ENCODE measurements at regions not wholly inside any gene's neighbourhood (a gene's known extent, or its start where the extent isn't known, plus 50 kb on each side); places are given as distances from the start of the nearest gene placed in this dataset.

DNA sequence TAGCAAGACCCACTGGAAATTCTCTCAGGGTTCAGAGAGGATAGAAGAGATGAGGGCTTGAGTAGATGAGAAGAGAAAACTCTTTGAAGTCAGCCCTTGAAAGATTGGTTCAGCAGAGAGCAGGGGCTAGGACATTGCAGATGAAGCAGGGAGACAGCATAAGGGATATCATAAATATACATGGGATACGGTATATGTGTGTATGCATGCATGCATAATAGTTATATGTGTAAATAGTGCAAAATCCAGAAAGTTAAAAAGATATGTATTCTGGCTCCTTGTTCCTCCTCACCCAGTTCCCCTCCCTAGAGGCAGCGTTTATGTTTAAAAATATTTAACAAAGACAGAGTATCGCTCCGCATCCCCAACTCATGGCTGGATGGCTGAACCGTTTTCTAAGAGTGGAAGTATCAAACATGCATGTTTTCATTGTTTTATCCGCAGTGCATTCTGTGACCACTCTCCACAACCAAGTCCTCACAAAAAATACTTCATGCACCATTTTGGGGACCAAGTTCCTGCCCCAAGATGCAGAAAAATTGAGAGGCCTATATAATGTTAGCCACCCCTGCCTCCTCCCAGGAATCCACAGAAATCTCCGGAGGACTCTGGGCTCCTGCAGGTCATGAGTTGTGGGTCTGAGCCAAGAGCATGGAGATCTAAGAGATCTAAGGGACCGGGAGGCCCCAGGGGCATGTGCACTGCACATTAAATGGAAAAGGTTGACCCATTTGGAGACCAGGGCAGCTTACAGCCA is 119.5 kb downstream of the MTX3 start:
- DNase-seq (no peak), ATAC-seq (no peak)
- H3K27ac ChIP-seq = no peak overlapping the region
- H3K36me3 ChIP-seq = no peaks in the 10 kb centered on the region
- H3K4me3 ChIP-seq = no peak overlapping the region
- TF ChIP-seq, protein P1, sequence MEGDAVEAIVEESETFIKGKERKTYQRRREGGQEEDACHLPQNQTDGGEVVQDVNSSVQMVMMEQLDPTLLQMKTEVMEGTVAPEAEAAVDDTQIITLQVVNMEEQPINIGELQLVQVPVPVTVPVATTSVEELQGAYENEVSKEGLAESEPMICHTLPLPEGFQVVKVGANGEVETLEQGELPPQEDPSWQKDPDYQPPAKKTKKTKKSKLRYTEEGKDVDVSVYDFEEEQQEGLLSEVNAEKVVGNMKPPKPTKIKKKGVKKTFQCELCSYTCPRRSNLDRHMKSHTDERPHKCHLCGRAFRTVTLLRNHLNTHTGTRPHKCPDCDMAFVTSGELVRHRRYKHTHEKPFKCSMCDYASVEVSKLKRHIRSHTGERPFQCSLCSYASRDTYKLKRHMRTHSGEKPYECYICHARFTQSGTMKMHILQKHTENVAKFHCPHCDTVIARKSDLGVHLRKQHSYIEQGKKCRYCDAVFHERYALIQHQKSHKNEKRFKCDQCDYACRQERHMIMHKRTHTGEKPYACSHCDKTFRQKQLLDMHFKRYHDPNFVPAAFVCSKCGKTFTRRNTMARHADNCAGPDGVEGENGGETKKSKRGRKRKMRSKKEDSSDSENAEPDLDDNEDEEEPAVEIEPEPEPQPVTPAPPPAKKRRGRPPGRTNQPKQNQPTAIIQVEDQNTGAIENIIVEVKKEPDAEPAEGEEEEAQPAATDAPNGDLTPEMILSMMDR (IDR thresholded peaks at IDR 0.05) = no peak
- no peaks in the 10 kb centered on the region for H3K9me3 ChIP-seq
- H3K27me3 ChIP-seq = peaks cover 0 to 15% of the 10 kb centered on the region in 2 donors
- intact Hi-C loops (cut with DNase I) = no loop called here
- no peaks in the 10 kb centered on the region for H3K4me1 ChIP-seq

DNA sequence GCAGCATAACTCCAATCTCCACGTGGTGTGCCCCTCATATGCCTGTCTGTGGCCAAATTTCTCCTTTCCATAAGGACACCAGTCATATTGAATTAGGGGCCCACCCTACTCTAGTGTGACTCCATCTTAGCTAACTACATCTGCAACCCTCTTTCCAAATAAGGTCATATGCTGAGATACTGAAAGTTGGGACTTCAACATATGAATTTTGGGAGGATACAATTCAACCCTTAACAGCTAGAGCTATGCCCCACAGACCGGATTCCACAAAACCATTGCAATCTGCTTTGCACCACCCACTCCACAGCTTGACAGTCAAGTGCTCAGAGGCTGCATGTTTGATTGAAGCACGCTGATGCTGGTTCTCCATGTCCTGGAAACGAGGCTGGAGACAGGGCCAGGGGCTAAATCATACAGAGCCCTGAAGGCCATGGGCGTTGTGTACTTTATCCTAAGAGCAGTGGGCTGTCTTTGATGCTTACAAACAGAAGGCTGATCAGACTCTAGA is 122.8 kb downstream of the MTX3 start:
- Histone ChIP-seq H3K36me3 (no peaks in the 10 kb centered on the region), H3K27ac (no peak overlapping the region), H3K4me3 (no peak overlapping the region), H3K9me3 (no peaks in the 10 kb centered on the region), H3K4me1 (no peaks in the 10 kb centered on the region), H3K27me3 (peaks cover 0 to 15% of the 10 kb centered on the region in 2 donors)
- intact Hi-C loops (cut with DNase I) = no loop called here
- TF ChIP-seq, protein P1 (IDR thresholded peaks at IDR 0.05) = no peak
- DNase-seq = no peak
- no peak for ATAC-seq

DNA sequence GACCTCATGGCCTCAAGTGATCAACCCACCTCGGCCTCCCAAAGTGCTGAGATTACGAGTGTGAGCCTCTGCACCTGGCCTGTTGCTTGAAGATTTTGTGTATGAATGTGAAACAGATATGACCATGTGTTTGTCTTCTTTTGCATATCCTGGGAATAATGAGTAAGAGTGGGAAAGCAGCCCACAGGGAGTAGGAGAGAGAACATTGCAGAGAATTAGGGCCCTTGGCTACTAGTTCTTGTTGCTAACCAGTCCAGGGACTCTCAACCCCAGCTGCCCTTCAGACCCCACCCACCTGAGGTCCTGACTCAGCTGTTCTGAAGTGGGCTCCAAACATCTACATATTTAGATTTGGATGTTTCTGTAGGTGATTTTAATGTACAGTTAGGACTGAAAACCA is 125.5 kb downstream of the MTX3 start:
- H3K9me3 ChIP-seq = no peaks in the 10 kb centered on the region

DNA sequence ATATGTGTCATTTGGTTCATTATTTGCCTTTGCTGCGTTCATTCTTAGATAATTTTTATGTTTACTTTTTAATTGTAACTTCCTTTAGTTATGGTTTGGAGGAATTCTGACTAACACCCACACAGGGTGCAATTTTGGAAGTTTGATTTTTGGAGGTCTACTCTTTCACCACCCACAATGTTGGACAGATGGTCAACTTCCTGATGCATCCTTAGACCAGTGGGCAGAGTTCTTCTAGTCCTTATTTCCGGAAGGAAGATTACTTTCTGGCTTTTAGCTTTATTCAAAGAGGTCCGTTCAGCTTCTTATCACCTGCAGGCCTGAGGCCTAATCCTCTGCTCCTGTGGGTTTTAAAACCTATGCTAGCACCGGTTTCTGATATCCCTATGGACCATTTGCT is 126.7 kb downstream of the MTX3 start:
- DNase-seq (no peak), ATAC-seq (no peak)
- intact Hi-C loops (cut with DNase I) = no loop called here
- Histone ChIP-seq H3K27me3 (peaks cover 0 to 6% of the 10 kb centered on the region in 2 donors), H3K27ac (no peak overlapping the region), H3K4me1 (no peaks in the 10 kb centered on the region), H3K36me3 (no peaks in the 10 kb centered on the region), H3K4me3 (no peak overlapping the region), H3K9me3 (no peaks in the 10 kb centered on the region)
- TF ChIP-seq, protein P1 (IDR thresholded peaks at IDR 0.05) = no peak

More for the DNA sequence above, 125.5 kb downstream of the MTX3 start:
- Histone ChIP-seq H3K4me3 (no peak overlapping the region), H3K27ac (no peak overlapping the region), H3K36me3 (no peaks in the 10 kb centered on the region), H3K4me1 (no peaks in the 10 kb centered on the region), H3K27me3 (peaks cover 0 to 9% of the 10 kb centered on the region in 2 donors)
- no peak for DNase-seq
- intact Hi-C loops (cut with DNase I) = no loop called here
- no peak for ATAC-seq
- TF ChIP-seq, protein P1 (IDR thresholded peaks at IDR 0.05) = no peak

DNA sequence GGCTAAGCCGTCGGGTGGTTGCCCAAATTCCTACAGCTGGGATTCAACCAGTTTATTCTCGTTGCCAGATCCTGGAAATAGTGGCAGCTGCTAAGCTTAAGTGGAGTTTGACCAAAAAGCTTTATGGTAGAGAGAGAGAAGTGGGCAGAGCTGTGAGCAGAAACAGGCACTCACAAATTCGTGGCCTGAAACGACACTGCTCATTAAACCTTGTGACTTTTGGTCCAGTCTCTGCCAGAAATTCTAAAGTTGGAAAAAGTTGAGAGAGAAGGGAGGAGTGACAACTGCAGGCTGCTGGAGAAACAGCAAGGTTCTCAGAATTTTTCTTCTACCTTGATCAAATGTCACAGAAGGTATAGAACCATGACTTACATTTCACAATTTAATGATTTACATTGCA is 131.5 kb downstream of the MTX3 start:
- no peaks in the 10 kb centered on the region for H3K4me1 ChIP-seq
- H3K27ac ChIP-seq = no peak overlapping the region
- DNase-seq (no peak), ATAC-seq (no peak)
- H3K36me3 ChIP-seq = no peaks in the 10 kb centered on the region
- intact Hi-C loops (cut with DNase I) = loop anchor here in 1 of 2 donors (5.0 kb wide), 1 partner anchor 297 kb away; no protein-coding TSS in a partner anchor
- no peaks in the 10 kb centered on the region for H3K9me3 ChIP-seq
- H3K4me3 ChIP-seq = no peak overlapping the region
- H3K27me3 ChIP-seq = peaks cover 0 to 8% of the 10 kb centered on the region in 2 donors
- TF ChIP-seq, protein P1 (IDR thresholded peaks at IDR 0.05) = no peak
